Femur (tissue), 1 donor: ENCODE measurements at regions not wholly inside any gene's neighbourhood (a gene's known extent, or its start where the extent isn't known, plus 50 kb on each side); places are given as distances from the start of the nearest gene placed in this dataset.

Experiments used
- DNase-seq: peaks from one replicate; pipeline ENCODE4 v3.0.0-alpha.2; 2017

DNA sequence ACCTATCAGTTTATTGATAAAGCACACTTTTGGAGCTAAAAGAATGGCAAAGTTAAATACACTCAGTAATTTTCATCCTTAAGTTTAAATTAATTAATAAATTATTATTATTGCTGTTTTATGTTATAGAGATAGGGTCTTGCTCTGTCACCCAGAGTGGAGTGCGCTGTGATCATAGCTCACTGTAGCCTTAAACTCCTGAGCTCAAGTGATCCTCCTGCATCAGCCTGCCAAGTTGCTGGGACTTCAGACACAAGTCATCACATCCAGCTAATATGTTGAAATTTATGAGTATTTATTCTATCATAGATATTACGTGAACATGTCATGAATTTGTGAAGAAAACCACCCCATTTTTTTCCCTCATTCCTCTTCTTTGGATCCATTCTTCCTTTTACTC, 64.2 kb downstream of the GJA1 start:
- no peak for DNase-seq

GRCh38 chr6:121503589-121503991, 68.1 kb downstream of the GJA1 start:
- no peak for DNase-seq

- no peak for DNase-seq
Observed at GRCh38 chr6:121504227-121504626, 68.8 kb downstream of the GJA1 start.

- DNase-seq: no peak
Observed at GRCh38 chr6:121505284-121505683, 69.8 kb downstream of the GJA1 start.

- no peak for DNase-seq
Observed at GRCh38 chr6:121506761-121507754, 71.6 kb downstream of the GJA1 start.

DNA sequence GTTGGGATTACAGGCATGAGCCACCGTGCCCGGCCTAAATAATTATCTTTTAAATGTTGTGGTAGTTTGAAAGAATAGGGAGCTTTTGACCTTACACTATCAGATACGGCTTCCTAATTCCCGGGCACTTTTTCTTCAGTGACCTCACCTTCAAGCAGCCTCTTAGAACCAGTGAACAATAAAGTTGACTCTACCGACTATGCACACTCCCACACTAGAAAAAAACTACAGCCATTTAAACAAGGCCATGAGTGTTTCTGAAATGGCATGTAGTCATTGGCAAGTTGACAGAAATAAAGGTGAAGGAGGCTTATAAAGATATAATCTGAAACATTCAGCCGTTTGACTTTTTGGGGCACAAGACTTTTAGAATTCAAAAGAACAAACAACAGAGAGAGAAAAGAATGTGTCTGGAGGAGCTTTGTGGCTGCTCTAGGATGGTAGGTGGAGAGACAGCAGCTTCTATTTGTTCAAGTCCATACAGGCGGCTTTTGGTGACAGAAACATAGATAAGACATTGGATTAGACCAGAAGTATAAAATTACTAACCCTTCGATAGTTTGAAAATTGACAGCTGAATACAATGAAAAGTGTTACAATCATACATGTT, 75.2 kb downstream of the GJA1 start:
- DNase-seq: no peak

- DNase-seq: no peak
Observed at GRCh38 chr6:121515630-121516265, 80.3 kb downstream of the GJA1 start.

GRCh38 chr6:121516331-121516730, 80.9 kb downstream of the GJA1 start:
- no peak for DNase-seq

DNA sequence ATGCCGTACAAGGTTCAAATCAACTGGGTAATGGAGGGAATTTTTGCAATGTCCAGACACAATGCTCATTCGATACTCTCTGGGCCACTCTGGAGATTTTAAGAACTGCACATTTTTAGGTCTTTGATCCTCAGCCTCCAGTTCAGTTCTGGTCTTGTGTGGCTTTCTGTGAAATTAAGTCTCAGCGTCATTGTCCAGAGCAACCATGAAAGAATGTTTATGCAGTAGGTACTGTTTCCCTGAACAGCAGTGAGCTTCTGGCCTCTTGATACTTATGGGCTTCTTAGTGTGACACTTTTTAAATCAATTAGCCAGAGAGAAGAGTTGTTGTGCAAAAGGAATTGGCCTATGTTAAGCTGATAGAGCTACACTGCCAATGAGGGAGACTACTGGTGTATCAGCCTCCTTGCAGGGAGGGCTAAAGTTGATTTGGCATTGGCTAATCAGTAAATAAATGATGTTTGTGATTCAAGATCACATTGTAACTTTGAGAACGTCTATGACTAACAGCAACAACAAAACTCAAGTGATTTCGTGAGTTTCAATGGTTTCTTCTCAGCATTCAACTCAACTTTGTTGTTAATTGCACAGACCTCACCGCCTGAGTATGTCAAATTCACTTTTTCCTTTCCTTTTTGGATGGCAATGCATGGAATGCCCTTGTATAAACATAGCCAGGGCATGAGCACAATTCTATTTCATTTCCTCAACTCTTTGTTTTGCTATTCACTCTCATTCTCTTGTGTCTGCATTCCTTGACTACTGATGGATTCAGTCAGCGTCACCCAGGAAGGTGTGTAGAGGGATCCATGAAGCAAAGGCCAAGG, 85.1 kb downstream of the GJA1 start:
- no peak for DNase-seq

GRCh38 chr6:121521164-121521555, 85.7 kb downstream of the GJA1 start:
- no peak for DNase-seq

DNA sequence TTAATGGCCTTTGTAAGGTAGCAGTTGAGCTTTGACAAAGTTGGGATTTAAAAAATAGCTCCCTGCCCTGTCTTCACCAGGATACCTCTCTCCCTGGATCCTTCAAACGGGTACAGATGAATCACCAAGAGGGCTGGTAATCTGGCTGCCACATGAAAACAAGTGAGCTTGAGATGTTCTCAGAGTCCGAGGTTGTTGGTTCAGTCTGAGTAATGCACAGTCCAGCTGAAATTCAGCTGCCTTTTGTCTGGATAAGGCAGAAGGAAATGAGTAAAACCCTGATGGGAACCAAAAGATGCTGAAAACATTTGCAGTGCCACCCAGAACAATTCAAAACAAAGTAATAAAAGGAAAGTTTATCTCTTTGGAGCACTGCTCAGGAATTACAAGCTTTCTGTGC, 86.8 kb downstream of the GJA1 start:
- no peak for DNase-seq

GRCh38 chr6:121522771-121523386, 87.4 kb downstream of the GJA1 start:
- no peak for DNase-seq

GRCh38 chr6:121523628-121524027, 88.2 kb downstream of the GJA1 start:
- DNase-seq: no peak

GRCh38 chr6:121526282-121526681, 90.8 kb downstream of the GJA1 start:
- DNase-seq: no peak

DNA sequence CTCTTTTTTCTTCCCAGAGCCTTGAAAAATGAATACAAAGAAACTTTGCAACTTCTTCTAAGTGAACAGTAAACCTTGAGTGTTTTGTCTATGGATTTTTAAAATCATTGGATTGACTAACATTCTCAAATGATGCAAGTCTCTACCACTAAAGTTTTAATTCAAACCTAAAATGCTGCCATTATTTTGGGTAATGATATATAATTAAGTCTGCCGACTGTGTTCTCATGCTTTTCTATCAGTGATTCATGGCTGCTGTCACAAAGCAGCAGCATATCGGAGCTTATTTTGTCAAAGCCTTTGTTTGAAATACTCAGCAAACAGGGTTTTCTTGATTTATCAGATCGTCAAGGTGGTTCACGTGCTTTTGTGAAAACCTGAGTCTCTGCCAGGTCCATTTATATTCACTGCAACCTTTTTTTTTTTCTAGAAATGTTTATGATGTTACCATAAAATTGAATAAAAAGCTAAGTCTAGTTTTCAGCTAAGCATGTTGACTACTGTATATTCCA, 96.3 kb downstream of the GJA1 start:
- no peak for DNase-seq

- no peak for DNase-seq
Observed at GRCh38 chr6:121533321-121533841, 97.9 kb downstream of the GJA1 start.

DNA sequence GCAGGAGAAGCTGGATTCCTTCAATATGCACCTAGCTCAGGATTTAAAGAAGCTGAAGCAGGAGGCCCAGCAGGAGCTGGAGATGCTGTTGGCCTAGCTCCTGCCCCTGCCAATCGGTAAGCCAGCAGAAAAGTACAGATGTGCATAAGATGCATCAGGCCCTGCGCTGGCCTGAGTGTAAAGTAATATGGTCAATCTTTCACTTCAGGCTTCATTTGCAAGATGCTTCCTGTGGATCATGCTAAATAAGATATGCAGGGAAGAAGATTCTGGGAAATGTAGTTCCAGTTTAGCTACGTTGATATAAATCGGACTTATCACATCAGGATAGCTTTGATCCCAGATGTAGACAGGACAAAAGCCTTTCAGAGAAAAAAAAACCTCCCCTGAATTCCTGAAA, 100.3 kb downstream of the GJA1 start:
- no peak for DNase-seq

- no peak for DNase-seq
Observed at GRCh38 chr6:121536345-121536744, 100.9 kb downstream of the GJA1 start.

DNA sequence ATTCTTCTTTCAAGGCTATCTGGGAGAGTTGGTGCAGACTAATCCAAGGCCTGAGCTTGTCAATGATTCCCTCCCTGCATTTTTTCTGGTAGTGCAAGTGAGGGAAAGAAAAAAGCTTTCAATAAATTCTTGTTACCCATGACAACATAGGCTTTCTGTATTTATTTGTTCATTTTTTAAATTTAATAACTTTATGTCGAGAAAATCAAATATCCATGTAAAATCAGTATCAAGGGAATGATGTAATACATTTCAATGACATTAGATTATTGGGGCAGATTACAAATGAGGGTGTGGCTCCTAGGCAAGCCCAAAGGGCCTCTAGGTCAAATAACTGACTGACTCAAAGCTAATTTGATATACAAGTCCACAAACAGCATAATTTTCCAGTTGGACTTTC, 104.0 kb downstream of the GJA1 start:
- no peak for DNase-seq

DNA sequence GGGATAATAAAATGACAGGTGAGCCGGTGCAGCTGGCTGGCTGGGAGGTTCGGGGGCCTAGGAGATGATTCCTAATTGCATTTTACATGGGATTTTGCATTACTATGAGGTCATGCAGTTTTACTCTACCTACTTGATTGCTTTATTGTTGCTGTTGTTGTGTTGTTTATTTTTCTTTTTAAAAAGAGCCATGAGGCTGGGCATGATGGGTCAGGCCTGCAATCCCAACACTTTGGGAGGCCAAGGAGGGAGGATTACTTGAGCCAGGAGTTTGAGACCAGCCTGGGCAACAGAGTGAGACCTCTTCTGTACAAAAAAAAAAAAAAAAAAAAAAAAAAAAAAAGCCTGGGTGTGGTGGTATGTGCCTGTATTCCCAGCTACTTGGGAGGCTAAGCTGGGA, 104.8 kb downstream of the GJA1 start:
- no peak for DNase-seq

DNA sequence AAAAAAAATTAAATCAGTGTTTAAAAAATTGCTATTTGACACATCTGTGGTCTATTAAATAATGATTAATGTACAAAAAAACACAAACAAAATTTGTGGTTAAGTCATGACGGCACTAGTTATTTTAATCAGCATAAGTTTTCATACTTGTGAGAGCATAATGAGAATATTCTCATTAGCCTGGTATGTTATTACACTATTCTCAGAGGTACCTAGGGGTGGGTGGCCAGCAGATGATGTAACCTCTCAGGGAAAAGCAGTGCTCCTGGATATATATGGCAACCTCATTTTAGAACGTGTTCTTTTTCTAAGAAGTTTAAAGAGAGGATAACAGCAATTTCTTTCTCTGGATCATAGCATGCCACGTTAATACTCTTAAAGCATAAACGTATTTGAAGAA, 109.2 kb downstream of the GJA1 start:
- no peak for DNase-seq

- no peak for DNase-seq
Observed at GRCh38 chr6:121548131-121548530, 112.7 kb downstream of the GJA1 start.
